ENCODE measurements at regions not wholly inside any gene's neighbourhood (a gene's known extent, or its start where the extent isn't known, plus 50 kb on each side); places are given as distances from the start of the nearest gene placed in this dataset.

DNA sequence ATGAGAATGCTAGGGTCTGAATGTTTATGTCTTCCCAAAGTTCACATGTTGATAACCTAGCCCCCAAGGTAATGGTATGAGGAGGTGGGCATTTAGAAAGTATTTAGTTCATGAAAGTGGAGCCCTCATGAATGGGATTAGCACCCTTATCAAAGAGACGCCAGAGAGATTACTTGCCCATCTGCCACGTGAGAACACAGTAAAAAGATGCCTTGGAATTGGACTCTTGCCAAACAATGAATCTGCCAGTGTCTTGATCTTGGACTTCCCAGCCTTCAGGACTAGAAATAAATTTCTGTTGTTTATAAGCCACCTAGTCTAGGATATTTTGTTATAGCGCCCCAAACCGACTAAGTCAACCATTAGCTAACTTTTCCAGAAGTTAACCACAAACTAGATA, 92.0 kb upstream of the SLC38A4 start:
- no peak for DNase-seq (ENCODE audit: low read depth, low spot score)
- Histone ChIP-seq H3K4me3 (no peak overlapping the region), H3K27ac (no peak overlapping the region), H3K9ac (ENCODE audit: insufficient read length) (no peak overlapping the region), H3K36me3 (ENCODE audit: insufficient read depth, low read length) (no peaks in the 10 kb centered on the region), H3K9me3 (ENCODE audit: low read depth, low read length) (no peaks in the 10 kb centered on the region)
- TF ChIP-seq EZH2 (IDR thresholded peaks at IDR 0.05): no peak
- TF ChIP-seq FOXP2 (optimal IDR thresholded peaks at IDR 0.05; ENCODE audit: control extremely low read depth, extremely low read length, insufficient read depth): no peak
- no peak for TF ChIP-seq POLR2AphosphoS5 (IDR thresholded peaks at IDR 0.05; ENCODE audit: borderline replicate concordance, low read depth, low read length)

DNA sequence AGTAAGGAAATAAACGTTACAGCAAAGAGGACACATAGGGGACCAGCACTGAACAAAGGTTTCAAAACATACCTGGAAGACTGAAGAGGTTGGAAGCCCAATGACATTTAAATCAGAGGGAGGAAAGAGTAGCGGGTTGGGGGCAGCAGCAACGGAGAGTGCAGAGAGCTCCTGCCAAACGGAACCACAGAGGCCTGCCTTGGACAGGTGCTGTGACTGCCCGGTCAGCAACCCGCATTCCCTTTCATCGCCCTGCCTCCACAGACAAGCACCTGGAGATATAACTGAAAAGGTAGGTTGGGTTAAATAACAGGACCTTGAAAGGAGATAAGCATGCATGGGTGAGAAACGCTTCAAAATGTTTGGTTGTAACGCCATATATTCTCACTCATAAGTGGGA, 92.8 kb upstream of the SLC38A4 start:
- no peaks in the 10 kb centered on the region for H3K9me3 ChIP-seq (ENCODE audit: low read depth, low read length)
- no peak overlapping the region for H3K9ac ChIP-seq (ENCODE audit: insufficient read length)
- H3K36me3 ChIP-seq (ENCODE audit: insufficient read depth, low read length): no peaks in the 10 kb centered on the region
- H3K4me3 ChIP-seq: no peak overlapping the region
- TF ChIP-seq POLR2AphosphoS5 (IDR thresholded peaks at IDR 0.05; ENCODE audit: borderline replicate concordance, low read depth, low read length) (no peak), EZH2 (IDR thresholded peaks at IDR 0.05) (no peak)
- no peak overlapping the region for H3K27ac ChIP-seq
- DNase-seq (ENCODE audit: low read depth, low spot score): no peak

GRCh38 chr12:46919666-46920400, 94.0 kb upstream of the SLC38A4 start:
- Histone ChIP-seq H3K9ac (ENCODE audit: insufficient read length) (no peak overlapping the region), H3K27ac (no peak overlapping the region), H3K9me3 (ENCODE audit: low read depth, low read length) (no peaks in the 10 kb centered on the region), H3K4me3 (no peak overlapping the region), H3K36me3 (ENCODE audit: insufficient read depth, low read length) (no peaks in the 10 kb centered on the region)
- no peak for DNase-seq (ENCODE audit: low read depth, low spot score)
- no peak for TF ChIP-seq EZH2 (IDR thresholded peaks at IDR 0.05)
- TF ChIP-seq FOXP2 (optimal IDR thresholded peaks at IDR 0.05; ENCODE audit: control extremely low read depth, extremely low read length, insufficient read depth): no peak
- no peak for TF ChIP-seq POLR2AphosphoS5 (IDR thresholded peaks at IDR 0.05; ENCODE audit: borderline replicate concordance, low read depth, low read length)

DNA sequence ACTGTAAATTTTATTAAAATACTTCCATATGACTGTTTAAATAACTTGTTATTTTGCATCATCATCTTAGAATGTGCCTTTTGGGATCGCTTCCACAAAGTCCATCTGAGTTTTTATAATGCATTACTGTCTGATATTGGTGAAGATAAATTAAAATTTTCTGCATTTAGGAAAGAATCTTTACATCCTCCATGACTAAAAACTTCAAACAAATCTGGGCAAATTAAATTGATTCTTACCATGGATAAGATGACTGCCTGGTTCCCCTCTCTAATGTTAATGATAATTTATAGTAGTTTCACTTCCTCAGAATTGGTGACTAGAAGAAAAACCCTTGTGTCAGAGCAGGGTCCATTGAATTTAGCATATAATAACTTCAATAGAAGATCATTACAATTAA, 94.7 kb upstream of the SLC38A4 start:
- Histone ChIP-seq H3K27ac (no peak overlapping the region), H3K36me3 (ENCODE audit: insufficient read depth, low read length) (no peaks in the 10 kb centered on the region), H3K9ac (ENCODE audit: insufficient read length) (no peak overlapping the region), H3K4me3 (no peak overlapping the region), H3K9me3 (ENCODE audit: low read depth, low read length) (no peaks in the 10 kb centered on the region)
- TF ChIP-seq POLR2AphosphoS5 (IDR thresholded peaks at IDR 0.05; ENCODE audit: borderline replicate concordance, low read depth, low read length) (no peak), EZH2 (IDR thresholded peaks at IDR 0.05) (no peak), FOXP2 (optimal IDR thresholded peaks at IDR 0.05; ENCODE audit: control extremely low read depth, extremely low read length, insufficient read depth) (no peak)
- no peak for DNase-seq (ENCODE audit: low read depth, low spot score)

DNA sequence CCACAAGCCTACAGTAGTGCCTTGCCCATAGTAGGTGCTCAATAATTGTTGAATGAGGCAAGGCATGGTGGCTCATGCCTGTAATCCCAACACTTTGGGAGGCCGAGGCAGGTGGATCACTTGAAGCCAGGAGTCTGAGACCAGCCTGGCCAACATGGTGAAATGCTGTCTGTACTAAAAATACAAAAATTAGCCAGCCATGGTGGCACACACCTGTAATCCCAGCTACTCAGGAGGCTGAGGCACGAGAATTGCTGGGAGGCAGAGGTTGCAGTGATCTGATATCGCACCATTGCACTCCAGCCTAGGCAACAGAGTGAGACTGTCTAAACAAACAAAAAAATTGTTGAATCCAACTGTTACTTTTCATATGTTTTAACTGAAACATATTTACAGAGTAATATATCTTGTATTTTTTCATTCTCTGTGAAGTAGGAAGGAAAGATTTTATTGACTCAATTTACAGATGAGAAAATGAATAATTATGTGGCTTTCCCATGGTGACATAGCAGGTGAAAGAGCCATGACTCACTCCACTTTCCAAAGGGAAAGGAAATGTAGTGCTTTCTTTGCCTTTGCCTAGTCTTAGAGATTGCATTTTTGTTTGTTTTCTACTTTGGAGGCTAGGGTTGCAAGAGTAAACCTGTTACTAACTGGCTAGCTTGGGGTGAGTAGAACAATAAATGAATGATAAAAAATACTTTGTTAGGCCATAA, 95.4 kb upstream of the SLC38A4 start:
- no peak overlapping the region for H3K27ac ChIP-seq
- TF ChIP-seq POLR2AphosphoS5 (IDR thresholded peaks at IDR 0.05; ENCODE audit: borderline replicate concordance, low read depth, low read length) (no peak), FOXP2 (optimal IDR thresholded peaks at IDR 0.05; ENCODE audit: control extremely low read depth, extremely low read length, insufficient read depth) (no peak), EZH2 (IDR thresholded peaks at IDR 0.05) (no peak)
- no peak overlapping the region for H3K9ac ChIP-seq (ENCODE audit: insufficient read length)
- H3K4me3 ChIP-seq: no peak overlapping the region
- H3K9me3 ChIP-seq (ENCODE audit: low read depth, low read length): no peaks in the 10 kb centered on the region
- DNase-seq (ENCODE audit: low read depth, low spot score): no peak
- no peaks in the 10 kb centered on the region for H3K36me3 ChIP-seq (ENCODE audit: insufficient read depth, low read length)

DNA sequence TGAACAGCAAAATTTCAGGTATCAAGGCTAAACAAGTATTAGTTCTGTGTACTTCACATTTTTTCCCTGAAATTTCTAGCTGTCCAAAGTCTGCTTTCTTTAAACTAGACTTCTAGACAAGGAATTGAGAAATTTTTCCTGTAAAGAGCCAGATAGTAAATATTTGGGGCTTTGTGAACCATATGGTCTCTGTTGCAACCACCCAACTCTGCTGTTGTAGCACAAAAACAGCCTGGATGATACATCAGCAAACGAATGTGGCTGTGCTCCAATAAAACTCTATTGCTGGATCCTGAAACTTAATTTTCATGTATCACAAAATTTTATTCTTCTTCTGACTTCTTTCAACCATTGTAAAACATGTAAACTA, 96.0 kb upstream of the SLC38A4 start:
- Histone ChIP-seq H3K36me3 (ENCODE audit: insufficient read depth, low read length) (no peaks in the 10 kb centered on the region), H3K9me3 (ENCODE audit: low read depth, low read length) (no peaks in the 10 kb centered on the region), H3K27ac (no peak overlapping the region), H3K9ac (ENCODE audit: insufficient read length) (no peak overlapping the region), H3K4me3 (no peak overlapping the region)
- TF ChIP-seq EZH2 (IDR thresholded peaks at IDR 0.05) (no peak), POLR2AphosphoS5 (IDR thresholded peaks at IDR 0.05; ENCODE audit: borderline replicate concordance, low read depth, low read length) (no peak), FOXP2 (optimal IDR thresholded peaks at IDR 0.05; ENCODE audit: control extremely low read depth, extremely low read length, insufficient read depth) (no peak)
- DNase-seq (ENCODE audit: low read depth, low spot score): no peak

DNA sequence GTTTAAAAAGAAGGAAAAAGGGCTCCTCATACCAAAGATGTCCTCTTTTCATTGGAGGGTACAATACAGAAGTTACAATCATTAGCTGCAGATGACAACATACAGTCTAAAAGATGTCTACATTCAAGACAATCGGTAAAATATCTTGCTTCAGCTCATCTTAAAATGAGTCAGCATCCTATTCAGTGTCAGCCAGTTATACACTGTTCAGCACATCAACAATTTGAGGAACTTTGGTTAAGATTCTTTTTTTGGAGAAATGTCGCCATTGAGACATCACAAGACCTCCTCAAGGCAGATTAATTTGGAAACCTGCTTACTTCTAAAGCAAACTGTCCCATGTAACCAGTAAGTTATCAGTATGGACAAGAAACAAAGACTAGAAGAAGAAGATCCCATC, 100.7 kb upstream of the SLC38A4 start:
- H3K36me3 ChIP-seq (ENCODE audit: insufficient read depth, low read length): no peaks in the 10 kb centered on the region

DNA sequence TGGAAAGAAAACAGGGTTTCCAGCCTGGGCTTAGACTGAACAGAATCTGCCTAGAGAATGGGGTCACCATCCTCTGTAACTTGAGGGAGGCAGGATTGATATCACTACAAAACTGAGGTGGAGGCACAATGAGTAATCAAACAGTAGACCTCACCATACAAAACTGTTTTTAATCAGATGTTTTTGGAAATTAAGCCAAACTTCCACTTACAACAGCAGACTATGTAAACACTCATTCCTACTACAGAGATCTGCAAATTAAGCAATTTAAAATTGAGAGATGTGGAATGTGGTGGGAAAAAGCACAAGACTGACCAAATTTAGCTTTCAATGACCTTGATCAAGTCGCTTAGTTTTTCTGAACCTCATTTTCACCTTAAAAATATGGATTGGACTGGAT, 104.3 kb upstream of the SLC38A4 start:
- TF ChIP-seq EZH2 (IDR thresholded peaks at IDR 0.05): no peak
- Histone ChIP-seq H3K9ac (ENCODE audit: insufficient read length) (no peak overlapping the region), H3K9me3 (ENCODE audit: low read depth, low read length) (no peaks in the 10 kb centered on the region), H3K36me3 (ENCODE audit: insufficient read depth, low read length) (no peaks in the 10 kb centered on the region), H3K4me3 (no peak overlapping the region), H3K27ac (no peak overlapping the region)
- DNase-seq (ENCODE audit: low read depth, low spot score): no peak

More for the DNA sequence above, 100.7 kb upstream of the SLC38A4 start:
- no peak for DNase-seq (ENCODE audit: low read depth, low spot score)
- Histone ChIP-seq H3K4me3 (no peak overlapping the region), H3K27ac (no peak overlapping the region), H3K9ac (ENCODE audit: insufficient read length) (no peak overlapping the region), H3K9me3 (ENCODE audit: low read depth, low read length) (no peaks in the 10 kb centered on the region)
- TF ChIP-seq POLR2AphosphoS5 (IDR thresholded peaks at IDR 0.05; ENCODE audit: borderline replicate concordance, low read depth, low read length) (no peak), FOXP2 (optimal IDR thresholded peaks at IDR 0.05; ENCODE audit: control extremely low read depth, extremely low read length, insufficient read depth) (no peak), EZH2 (IDR thresholded peaks at IDR 0.05) (no peak)

DNA sequence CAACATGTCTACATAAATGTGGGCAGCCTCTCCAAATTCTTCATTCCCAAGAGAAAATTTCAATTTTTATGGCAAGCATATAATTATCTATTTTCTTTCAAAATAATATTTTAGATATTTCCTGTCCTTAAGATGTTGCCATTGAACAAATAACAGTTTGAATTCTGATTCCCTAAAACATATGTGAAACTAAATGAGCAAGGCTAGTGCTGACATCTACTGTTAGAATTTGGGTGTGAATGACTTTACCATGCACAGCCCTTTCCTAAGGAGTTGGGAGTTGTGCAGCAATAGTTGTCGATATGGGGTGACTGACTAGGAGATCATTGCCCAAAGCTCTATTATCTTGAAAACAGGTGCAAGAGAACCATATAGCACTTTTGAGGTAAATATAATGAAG, 108.2 kb upstream of the SLC38A4 start:
- Histone ChIP-seq H3K36me3 (ENCODE audit: insufficient read depth, low read length) (no peaks in the 10 kb centered on the region), H3K9me3 (ENCODE audit: low read depth, low read length) (no peaks in the 10 kb centered on the region), H3K9ac (ENCODE audit: insufficient read length) (peak overlapping the region; percentile 35), H3K4me3 (no peak overlapping the region), H3K27ac (peak overlapping the region; percentile 89)
- peak; percentile 70 for DNase-seq (ENCODE audit: low read depth, low spot score)
- TF ChIP-seq EZH2 (IDR thresholded peaks at IDR 0.05) (no peak), POLR2AphosphoS5 (IDR thresholded peaks at IDR 0.05; ENCODE audit: borderline replicate concordance, low read depth, low read length) (no peak; the same call in 1 of the 2 replicates), FOXP2 (optimal IDR thresholded peaks at IDR 0.05; ENCODE audit: control extremely low read depth, extremely low read length, insufficient read depth) (no peak)

Measured in SK-N-MC (cell line).